B cell (primary cell): ENCODE measurements at regions not wholly inside any gene's neighbourhood (a gene's known extent, or its start where the extent isn't known, plus 50 kb on each side); places are given as distances from the start of the nearest gene placed in this dataset.
"Not testable (repeated sequence)": the region's sequence is repeated elsewhere in the genome, so short reads cannot be mapped to it uniquely, and the experiment has no call there.

Experiments
- EZH2 ChIP-seq: IDR thresholded peaks from 2 replicates; pipeline ENCODE4 v1.6.1; 2012; ENCODE audit warnings: borderline replicate concordance, low read depth, mild to moderate bottlenecking, moderate library complexity, low read length; ENCODE audit not compliant: insufficient read depth, poor library complexity, severe bottlenecking
- TF ChIP-seq, protein P1 (sequence below): fragments of 200-600 bp; IDR thresholded peaks from one replicate; pipeline ENCODE4 v1.8.0; 2022; ENCODE audit warnings: antibody characterized with exemption, mild to moderate bottlenecking

DNA sequence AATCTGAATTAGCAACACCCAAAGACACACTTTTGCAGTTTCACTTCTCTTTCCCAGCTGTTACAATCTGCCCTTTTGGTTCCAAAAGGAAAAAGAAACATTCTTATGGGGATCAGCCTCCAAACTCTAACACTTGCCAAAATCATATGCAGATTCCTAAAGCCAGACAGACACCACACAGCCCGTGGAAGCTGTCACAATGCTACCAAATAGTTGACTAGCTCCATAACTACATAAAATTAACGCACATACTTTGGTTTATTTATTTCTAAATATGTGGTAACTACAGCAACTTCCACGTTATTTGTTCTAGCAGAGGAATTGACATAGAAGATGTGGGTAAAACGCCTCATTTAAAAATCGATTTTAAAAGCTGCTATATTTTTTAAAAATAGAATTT is 59.7 kb downstream of the HSFY1 start:
- TF ChIP-seq, protein P1, sequence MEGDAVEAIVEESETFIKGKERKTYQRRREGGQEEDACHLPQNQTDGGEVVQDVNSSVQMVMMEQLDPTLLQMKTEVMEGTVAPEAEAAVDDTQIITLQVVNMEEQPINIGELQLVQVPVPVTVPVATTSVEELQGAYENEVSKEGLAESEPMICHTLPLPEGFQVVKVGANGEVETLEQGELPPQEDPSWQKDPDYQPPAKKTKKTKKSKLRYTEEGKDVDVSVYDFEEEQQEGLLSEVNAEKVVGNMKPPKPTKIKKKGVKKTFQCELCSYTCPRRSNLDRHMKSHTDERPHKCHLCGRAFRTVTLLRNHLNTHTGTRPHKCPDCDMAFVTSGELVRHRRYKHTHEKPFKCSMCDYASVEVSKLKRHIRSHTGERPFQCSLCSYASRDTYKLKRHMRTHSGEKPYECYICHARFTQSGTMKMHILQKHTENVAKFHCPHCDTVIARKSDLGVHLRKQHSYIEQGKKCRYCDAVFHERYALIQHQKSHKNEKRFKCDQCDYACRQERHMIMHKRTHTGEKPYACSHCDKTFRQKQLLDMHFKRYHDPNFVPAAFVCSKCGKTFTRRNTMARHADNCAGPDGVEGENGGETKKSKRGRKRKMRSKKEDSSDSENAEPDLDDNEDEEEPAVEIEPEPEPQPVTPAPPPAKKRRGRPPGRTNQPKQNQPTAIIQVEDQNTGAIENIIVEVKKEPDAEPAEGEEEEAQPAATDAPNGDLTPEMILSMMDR, result not testable (repeated sequence)
- not testable (repeated sequence) for TF ChIP-seq EZH2
